GM19025 (cell line): ENCODE measurements at regions not wholly inside any gene's neighbourhood (a gene's known extent, or its start where the extent isn't known, plus 50 kb on each side); places are given as distances from the start of the nearest gene placed in this dataset.
"Not testable (repeated sequence)": the region's sequence is repeated elsewhere in the genome, so short reads cannot be mapped to it uniquely, and the experiment has no call there.

Source experiments
- ATAC-seq: cut with Tn5 transposase; IDR thresholded peaks from one replicate; pipeline ENCODE4 v1.9.1; 2021; ENCODE audit warnings: mild to moderate bottlenecking, low read depth, moderate library complexity; ENCODE audit not compliant: unreplicated experiment

- no peak for ATAC-seq
Measured at GRCh38 chr12:89230376-89231315, 121.7 kb downstream of the DUSP6 start.

GRCh38 chr12:89228491-89228890, 123.8 kb downstream of the DUSP6 start:
- ATAC-seq, result no peak

GRCh38 chr12:89227774-89228173, 124.5 kb downstream of the DUSP6 start:
- no peak for ATAC-seq

- ATAC-seq, result peak; percentile 65
Measured at GRCh38 chr12:89225808-89226411, 126.4 kb downstream of the DUSP6 start.

- peak; percentile 26 for ATAC-seq
Measured at GRCh38 chr12:89225401-89225800, 126.9 kb downstream of the DUSP6 start.

GRCh38 chr12:89222580-89222979, 129.7 kb downstream of the DUSP6 start:
- ATAC-seq, result not testable (repeated sequence)

- ATAC-seq, result no peak
Measured at GRCh38 chr12:89217472-89217871, 134.8 kb downstream of the DUSP6 start.

- ATAC-seq, result no peak
Measured at GRCh38 chr12:89216211-89216952, 135.9 kb downstream of the DUSP6 start.

GRCh38 chr12:89215196-89215595, 137.1 kb downstream of the DUSP6 start:
- ATAC-seq, result no peak

- no peak for ATAC-seq
Measured at GRCh38 chr12:89213747-89214146, 138.6 kb downstream of the DUSP6 start.

- ATAC-seq, result no peak
Measured at GRCh38 chr12:89213139-89213538, 139.2 kb downstream of the DUSP6 start.

GRCh38 chr12:89212339-89212771, 139.9 kb downstream of the DUSP6 start:
- no peak for ATAC-seq

- no peak for ATAC-seq
Measured at GRCh38 chr12:89211456-89211855, 140.8 kb downstream of the DUSP6 start.

GRCh38 chr12:89210277-89210676, 142.0 kb downstream of the DUSP6 start:
- ATAC-seq, result peak; percentile 53

- ATAC-seq, result no peak
Measured at GRCh38 chr12:89208661-89209096, 143.6 kb downstream of the DUSP6 start.

- ATAC-seq, result no peak
Measured at GRCh38 chr12:89206390-89206789, 145.9 kb downstream of the DUSP6 start.

- ATAC-seq, result no peak
Measured at GRCh38 chr12:89205517-89205916, 146.8 kb downstream of the DUSP6 start.

- ATAC-seq, result no peak
Measured at GRCh38 chr12:89203144-89203543, 149.2 kb downstream of the DUSP6 start.

- no peak for ATAC-seq
Measured at GRCh38 chr12:89200217-89200616, 152.1 kb downstream of the DUSP6 start.

- ATAC-seq, result no peak
Measured at GRCh38 chr12:89195470-89195869, 156.8 kb downstream of the DUSP6 start.

GRCh38 chr12:89194683-89195082, 157.6 kb downstream of the DUSP6 start:
- no peak for ATAC-seq
